Ovary (tissue), 3 donors: ENCODE measurements at regions not wholly inside any gene's neighbourhood (a gene's known extent, or its start where the extent isn't known, plus 50 kb on each side); places are given as distances from the start of the nearest gene placed in this dataset.

Experiments
- EP300 ChIP-seq: sonication (generic); formaldehyde crosslinking; IDR thresholded peaks from one replicate; pipeline ENCODE4 v1.6.1; 2017; ENCODE audit warnings: antibody characterized with exemption
- POLR2A ChIP-seq: fragments of 450-650 bp; IDR thresholded peaks from one replicate; pipeline ENCODE4 v1.6.1; 2017; ENCODE audit warnings: antibody characterized with exemption, mild to moderate bottlenecking, moderate library complexity
- TF ChIP-seq, protein P1 (sequence below), 3 donors: fragments of 450-650 bp in 2 of 3; fragments of 200-600 bp in 1 of 3; IDR thresholded peaks; one replicate each; pipeline versions ENCODE4 v1.5.1 to v1.8.0; 2016 to 2022; ENCODE audit warnings: antibody characterized with exemption in 3 of 3, mild to moderate bottlenecking in 1 of 3
- donor health status: DM: no; HTN: no; CAD: no.

DNA sequence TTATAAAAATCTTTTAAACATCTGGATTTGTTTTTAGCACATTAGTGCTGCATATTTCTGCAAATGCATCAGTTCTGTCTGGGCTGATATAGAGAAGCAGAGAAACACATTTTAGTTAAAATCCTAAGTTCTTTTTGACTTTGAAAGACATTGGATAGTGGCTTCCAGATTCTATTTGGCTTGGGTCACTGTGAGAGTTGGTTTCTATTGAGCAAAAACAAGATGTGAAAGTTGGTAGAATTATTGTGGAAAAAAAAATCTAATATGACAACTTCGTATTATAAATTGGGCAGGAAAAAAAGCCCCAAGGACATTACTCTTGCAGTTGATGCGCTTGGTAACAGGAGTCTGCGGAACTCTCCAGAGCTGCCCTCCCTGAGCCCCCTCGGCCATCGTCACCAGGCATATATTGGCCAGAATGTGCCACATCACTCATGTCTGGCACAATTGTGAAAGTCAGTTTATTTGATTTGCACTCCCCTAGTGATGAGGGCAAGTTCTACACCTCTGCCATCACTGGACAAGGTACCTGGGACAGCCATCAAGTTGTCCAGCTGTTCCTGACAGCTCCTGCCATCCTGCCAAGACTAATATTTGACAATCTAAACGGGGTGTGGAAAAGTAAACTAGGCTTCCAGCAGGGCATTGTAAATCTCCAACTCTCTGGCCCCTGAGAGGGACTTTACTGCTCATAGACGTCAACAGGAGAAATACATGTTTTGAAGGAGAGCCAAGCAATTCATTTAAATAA, 334.5 kb downstream of the TENT4A start:
- TF ChIP-seq, protein P1, sequence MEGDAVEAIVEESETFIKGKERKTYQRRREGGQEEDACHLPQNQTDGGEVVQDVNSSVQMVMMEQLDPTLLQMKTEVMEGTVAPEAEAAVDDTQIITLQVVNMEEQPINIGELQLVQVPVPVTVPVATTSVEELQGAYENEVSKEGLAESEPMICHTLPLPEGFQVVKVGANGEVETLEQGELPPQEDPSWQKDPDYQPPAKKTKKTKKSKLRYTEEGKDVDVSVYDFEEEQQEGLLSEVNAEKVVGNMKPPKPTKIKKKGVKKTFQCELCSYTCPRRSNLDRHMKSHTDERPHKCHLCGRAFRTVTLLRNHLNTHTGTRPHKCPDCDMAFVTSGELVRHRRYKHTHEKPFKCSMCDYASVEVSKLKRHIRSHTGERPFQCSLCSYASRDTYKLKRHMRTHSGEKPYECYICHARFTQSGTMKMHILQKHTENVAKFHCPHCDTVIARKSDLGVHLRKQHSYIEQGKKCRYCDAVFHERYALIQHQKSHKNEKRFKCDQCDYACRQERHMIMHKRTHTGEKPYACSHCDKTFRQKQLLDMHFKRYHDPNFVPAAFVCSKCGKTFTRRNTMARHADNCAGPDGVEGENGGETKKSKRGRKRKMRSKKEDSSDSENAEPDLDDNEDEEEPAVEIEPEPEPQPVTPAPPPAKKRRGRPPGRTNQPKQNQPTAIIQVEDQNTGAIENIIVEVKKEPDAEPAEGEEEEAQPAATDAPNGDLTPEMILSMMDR (IDR thresholded peaks at IDR 0.05), result no peak
- TF ChIP-seq POLR2A (no peak), EP300 (no peak)
